HepG2 (cell line): ENCODE measurements at regions not wholly inside any gene's neighbourhood (a gene's known extent, or its start where the extent isn't known, plus 50 kb on each side); places are given as distances from the start of the nearest gene placed in this dataset.

Experiments
- ATAC-seq: fragments of 200-7000 bp; cut with Tn5 transposase; 3 replicates; pipeline ENCODE4 v1.9.1; 2020; ENCODE audit warnings: mild to moderate bottlenecking, moderate library complexity
- BruUV-seq: library from RNA; stranded (reverse); fragments of 400-500 nt; replicated peaks from 2 replicates; lab custom pipeline; 2021; lab: Mats Ljungman, UMichigan
- CTCF ChIA-PET: fragments of 300-600 bp; formaldehyde crosslinking; extraction: SDS; loops from one replicate; lab custom pipeline; 2021; ENCODE audit warnings: low total read pairs, inconsistent platforms, low intra/inter-chr PET ratio; lab: Yijun Ruan, JAX
- POLR2A ChIA-PET: fragments of 350-600 bp; sonication (Branson Sonifier 250); formaldehyde crosslinking; loops from one replicate; lab custom pipeline; 2020; ENCODE audit warnings: antibody characterized with exemption, inconsistent platforms; lab: Yijun Ruan, JAX
- DNase-seq: peaks from one replicate; pipeline ENCODE4 v3.0.0-alpha.2; 2015; ENCODE audit warnings: low spot score
- FAIRE-seq: peaks from 3 replicates; lab custom pipeline; 2011; peaks lifted over from hg19 to GRCh38; lab: Jason Lieb, UNC
- H2AFZ ChIP-seq: one replicate; pipeline ENCODE4 v1.6.1; 2011; ENCODE audit warnings: low read length, inconsistent platforms
- H3K27ac ChIP-seq: fragments of 300-600 bp; 3 replicates; pipeline ENCODE4 v1.8.0; 2011; ENCODE audit warnings: mixed run types, mild to moderate bottlenecking, mixed read lengths, low read length, inconsistent platforms; ENCODE audit not compliant: insufficient read depth; ENCODE audit errors: extremely low read length
- H3K27me3 ChIP-seq, 2 experiments: fragments of 200-600 bp in 1 of 2; 2 replicates in 1 of 2; 3 replicates in 1 of 2; pipeline versions ENCODE4 v1.6.0 to v1.8.0; 2011; ENCODE audit warnings: low read length in 2 of 2, mild to moderate bottlenecking in 2 of 2, moderate library complexity in 2 of 2, inconsistent platforms in 1 of 2; ENCODE audit not compliant: insufficient read depth in 2 of 2, control insufficient read depth in 1 of 2
- H3K36me3 ChIP-seq, 2 experiments: fragments of 200-600 bp in 1 of 2; replicated peaks in 1 of 2; 2 replicates in 1 of 2; 3 replicates in 1 of 2; pipeline versions ENCODE4 v1.5.1 to v1.8.0; 2011; ENCODE audit warnings: low read length in 2 of 2, inconsistent platforms in 1 of 2; ENCODE audit not compliant: insufficient read depth in 2 of 2, control insufficient read depth in 1 of 2
- H3K4me1 ChIP-seq: 2 replicates; pipeline ENCODE4 v1.5.1; 2012; ENCODE audit warnings: low read length, inconsistent platforms; ENCODE audit not compliant: insufficient read depth
- H3K4me2 ChIP-seq: 2 replicates; pipeline ENCODE4 v1.6.0; 2011; ENCODE audit warnings: low read depth, low read length, inconsistent platforms
- H3K4me3 ChIP-seq, 3 experiments: fragments of 200-600 bp in 1 of 3; sonication (generic), shearing (Covaris generic) in 1 of 3; replicated peaks in 1 of 3; 2 replicates each; pipeline ENCODE4 v1.5.1; 2011 to 2016; ENCODE audit warnings: low read length in 3 of 3, inconsistent platforms in 2 of 3, low read depth in 2 of 3, mild to moderate bottlenecking in 2 of 3, control low read depth in 1 of 3, mixed read lengths in 1 of 3; ENCODE audit not compliant: insufficient read depth in 1 of 3
- H3K79me2 ChIP-seq: one replicate; pipeline ENCODE4 v1.6.1; 2011; ENCODE audit warnings: low read length, inconsistent platforms; ENCODE audit not compliant: insufficient read depth
- H3K9ac ChIP-seq: 2 replicates; pipeline ENCODE4 v1.6.0; 2011; ENCODE audit warnings: mild to moderate bottlenecking, low read depth, low read length, inconsistent platforms; ENCODE audit not compliant: insufficient read depth
- H3K9me3 ChIP-seq: 2 replicates; pipeline ENCODE4 v1.5.1; 2012; ENCODE audit warnings: mild to moderate bottlenecking, low read length
- H4K20me1 ChIP-seq: 2 replicates; pipeline ENCODE4 v1.6.0; 2011; ENCODE audit warnings: inconsistent platforms, mild to moderate bottlenecking, low read length, moderate library complexity; ENCODE audit not compliant: insufficient read depth
- KDM4B ChIP-seq: sonication (generic); formaldehyde crosslinking; IDR thresholded peaks from 2 replicates; pipeline ENCODE4 v1.4.0; 2020; ENCODE audit warnings: missing genetic modification reagents
- MAFG ChIP-seq: sonication (generic); formaldehyde crosslinking; IDR thresholded peaks from 2 replicates; pipeline ENCODE4 v1.5.1; 2020; ENCODE audit warnings: mild to moderate bottlenecking, missing genetic modification reagents
- PHF21A ChIP-seq: sonication (generic); formaldehyde crosslinking; IDR thresholded peaks from 2 replicates; pipeline ENCODE4 v1.5.0; 2020; ENCODE audit warnings: mild to moderate bottlenecking, missing genetic modification reagents
- SSRP1 ChIP-seq: IDR thresholded peaks from 2 replicates; pipeline ENCODE4 v1.6.1; 2016; ENCODE audit warnings: control low read depth
- ZNF407 ChIP-seq: sonication (generic); formaldehyde crosslinking; IDR thresholded peaks from one replicate; pipeline ENCODE4 v1.5.1; 2020; ENCODE audit warnings: mild to moderate bottlenecking, missing genetic modification reagents; ENCODE audit errors: not compliant biosample characterization
- ZNF441 ChIP-seq: sonication (generic); formaldehyde crosslinking; IDR thresholded peaks from 2 replicates; pipeline ENCODE4 v1.7.0; 2021; ENCODE audit warnings: missing genetic modification reagents, borderline replicate concordance
- ZNF766 ChIP-seq: sonication (generic); formaldehyde crosslinking; IDR thresholded peaks from 2 replicates; pipeline ENCODE4 v1.5.0; 2020; ENCODE audit warnings: missing genetic modification reagents, borderline replicate concordance
- WGBS: methylation state at CpG from one replicate; pipeline ENCODE4 v1.1.6; 2017; ENCODE audit warnings: low lambda C conversion rate; 5-methylcytosine and 5-hydroxymethylcytosine counted together
- in situ Hi-C: cut with HindIII; loops from 2 replicates; pipeline ENCODE4 v1.10.0; 2017; ENCODE audit warnings: low pct_unique_long_range_greater_than_20kb; ENCODE audit not compliant: extremely low pct_ligation_motif_present
- intact Hi-C: fragments of 100-400 bp; cut with micrococcal nuclease; formaldehyde crosslinking; loops from one replicate; pipeline ENCODE4 v1.10.0; 2022; ENCODE audit not compliant: unreplicated experiment

GRCh38 chr11:122441666-122442035 is 213.9 kb upstream of the UBASH3B start:
- no peaks in the 10 kb centered on the region for H3K79me2 ChIP-seq
- no peaks in the 10 kb centered on the region for H3K9me3 ChIP-seq
- in situ Hi-C loops (no loop called here), intact Hi-C loops (loop anchor here (5.0 kb wide), 1 partner anchor 74 kb away; no protein-coding TSS in a partner anchor)
- no peak overlapping the region for H3K4me2 ChIP-seq
- no peak for FAIRE-seq
- WGBS: 77% methylated on average over 3 of the region's 3 CpGs
- H4K20me1 ChIP-seq: no peaks in the 10 kb centered on the region
- ChIA-PET POLR2A (no interaction called here), CTCF (no interaction called here)
- no peak overlapping the region for H3K27ac ChIP-seq
- no peaks in the 10 kb centered on the region for H3K36me3 ChIP-seq
- no peak overlapping the region for H3K4me3 ChIP-seq
- DNase-seq: no peak
- BruUV-seq: no TSS peak
- no peak overlapping the region for H2AFZ ChIP-seq
- ATAC-seq: no peak
- H3K27me3 ChIP-seq: no peaks in the 10 kb centered on the region
- H3K9ac ChIP-seq: no peak overlapping the region
- peaks cover 27% of the 10 kb centered on the region for H3K4me1 ChIP-seq
- no peak for TF ChIP-seq KDM4B (CRISPR knock-in tag)
- no peak for TF ChIP-seq PHF21A
- no peak for TF ChIP-seq ZNF407 (CRISPR knock-in tag)
- TF ChIP-seq ZNF766 (CRISPR knock-in tag): no peak
- TF ChIP-seq SSRP1 (CRISPR knock-in tag): no peak
- TF ChIP-seq MAFG: no peak
- TF ChIP-seq ZNF441 (CRISPR knock-in tag): no peak
